Hepatocyte (in vitro differentiated cells): ENCODE measurements at regions not wholly inside any gene's neighbourhood (a gene's known extent, or its start where the extent isn't known, plus 50 kb on each side); places are given as distances from the start of the nearest gene placed in this dataset.

Source experiments
- EZH2 ChIP-seq: fragments of 200-600 bp; sonication (generic); IDR thresholded peaks from 2 replicates; pipeline ENCODE4 v1.6.1; 2016; ENCODE audit warnings: antibody characterized with exemption, mild to moderate bottlenecking, borderline replicate concordance
- TF ChIP-seq, protein P1 (sequence below): fragments of 200-600 bp; sonication (generic); IDR thresholded peaks from 2 replicates; pipeline ENCODE4 v1.5.1; 2016; ENCODE audit warnings: antibody characterized with exemption, mild to moderate bottlenecking; ENCODE audit not compliant: poor library complexity

DNA sequence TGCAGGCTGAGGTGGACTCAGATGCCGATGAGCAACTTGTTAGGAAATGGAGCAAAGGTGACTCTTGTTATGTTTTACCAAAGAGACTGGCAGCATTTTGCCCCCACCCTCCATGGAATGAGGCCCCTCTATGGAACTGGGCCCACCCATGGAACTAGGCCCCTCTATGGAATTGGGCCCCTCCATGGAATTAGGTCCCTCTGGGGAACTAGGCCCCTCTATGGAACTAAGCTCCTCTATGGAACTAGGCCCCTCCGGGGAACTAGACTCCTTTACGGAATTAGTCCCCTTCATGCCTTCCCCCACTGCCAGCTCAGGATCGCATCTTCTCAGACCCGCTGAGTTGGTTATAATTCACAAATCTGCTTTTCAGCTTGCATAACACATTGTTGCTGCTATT is 144.9 kb downstream of the THBS2 start:
- TF ChIP-seq, protein P1, sequence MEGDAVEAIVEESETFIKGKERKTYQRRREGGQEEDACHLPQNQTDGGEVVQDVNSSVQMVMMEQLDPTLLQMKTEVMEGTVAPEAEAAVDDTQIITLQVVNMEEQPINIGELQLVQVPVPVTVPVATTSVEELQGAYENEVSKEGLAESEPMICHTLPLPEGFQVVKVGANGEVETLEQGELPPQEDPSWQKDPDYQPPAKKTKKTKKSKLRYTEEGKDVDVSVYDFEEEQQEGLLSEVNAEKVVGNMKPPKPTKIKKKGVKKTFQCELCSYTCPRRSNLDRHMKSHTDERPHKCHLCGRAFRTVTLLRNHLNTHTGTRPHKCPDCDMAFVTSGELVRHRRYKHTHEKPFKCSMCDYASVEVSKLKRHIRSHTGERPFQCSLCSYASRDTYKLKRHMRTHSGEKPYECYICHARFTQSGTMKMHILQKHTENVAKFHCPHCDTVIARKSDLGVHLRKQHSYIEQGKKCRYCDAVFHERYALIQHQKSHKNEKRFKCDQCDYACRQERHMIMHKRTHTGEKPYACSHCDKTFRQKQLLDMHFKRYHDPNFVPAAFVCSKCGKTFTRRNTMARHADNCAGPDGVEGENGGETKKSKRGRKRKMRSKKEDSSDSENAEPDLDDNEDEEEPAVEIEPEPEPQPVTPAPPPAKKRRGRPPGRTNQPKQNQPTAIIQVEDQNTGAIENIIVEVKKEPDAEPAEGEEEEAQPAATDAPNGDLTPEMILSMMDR, result no peak
- TF ChIP-seq EZH2, result no peak
